Heart left ventricle (tissue), 13 donors: ENCODE measurements at regions not wholly inside any gene's neighbourhood (a gene's known extent, or its start where the extent isn't known, plus 50 kb on each side); places are given as distances from the start of the nearest gene placed in this dataset.

ENCODE experiments used
- CTCF ChIP-seq, 12 donors: fragments of 200-600 bp; sonication (generic) in 4 of 12; IDR thresholded peaks; one replicate each; pipeline versions ENCODE4 v1.5.0 to v1.8.0; 2018 to 2022; ENCODE audit warnings: antibody characterized with exemption in 12 of 12, mild to moderate bottlenecking in 5 of 12
- POLR2A ChIP-seq, 2 donors: fragments of 450-650 bp; IDR thresholded peaks; one replicate each; pipeline ENCODE4 v1.6.1; 2017; ENCODE audit warnings: antibody characterized with exemption in 2 of 2, mild to moderate bottlenecking in 2 of 2, moderate library complexity in 2 of 2
- donor health status: ischemic (EF 13 %, LVEDD 7.1; RV severe dilation, severe dysfunction).
- donor health status: DM: no; HTN: yes; CAD: no.
- donor health status: DM: no; HTN: no; CAD: no.
- donor health status: ischemic (EF 25% LVEDD 6.9; RV normal size, moderate dysfunction).
- donor health status: ischemic (EF 25% LVEDD 5.7; RV mildly dilated, moderate dysfunction).
- donor health status: ischemic (EF 35%, LVEDD 5.7; RV mildly dilated, moderate dysfunction).
- donor health status: nonischemic (EF 11% LVEDD 7.7; RV severe dilation, severe dysfunction).
- donor health status: DM: yes; HTN: yes; CAD: no.
- donor health status: PGD.
- donor health status: ischemic (EF 29% LVEDD 5.4; RV normal size, mild dysfunction).
- donor health status: nonischemic (EF 23%, LVEDD 6.1; RV moderate dilation, normal function).

GRCh38 chr12:61452076-61452475 lies 808.1 kb upstream of the USP15 start:
- no peak for TF ChIP-seq CTCF (IDR thresholded peaks at IDR 0.05)
- no peak for TF ChIP-seq POLR2A (IDR thresholded peaks at IDR 0.05)
